ENCODE measurements at regions not wholly inside any gene's neighbourhood (a gene's known extent, or its start where the extent isn't known, plus 50 kb on each side); places are given as distances from the start of the nearest gene placed in this dataset.
"Not testable (repeated sequence)": the region's sequence is repeated elsewhere in the genome, so short reads cannot be mapped to it uniquely, and the experiment has no call there.

DNA sequence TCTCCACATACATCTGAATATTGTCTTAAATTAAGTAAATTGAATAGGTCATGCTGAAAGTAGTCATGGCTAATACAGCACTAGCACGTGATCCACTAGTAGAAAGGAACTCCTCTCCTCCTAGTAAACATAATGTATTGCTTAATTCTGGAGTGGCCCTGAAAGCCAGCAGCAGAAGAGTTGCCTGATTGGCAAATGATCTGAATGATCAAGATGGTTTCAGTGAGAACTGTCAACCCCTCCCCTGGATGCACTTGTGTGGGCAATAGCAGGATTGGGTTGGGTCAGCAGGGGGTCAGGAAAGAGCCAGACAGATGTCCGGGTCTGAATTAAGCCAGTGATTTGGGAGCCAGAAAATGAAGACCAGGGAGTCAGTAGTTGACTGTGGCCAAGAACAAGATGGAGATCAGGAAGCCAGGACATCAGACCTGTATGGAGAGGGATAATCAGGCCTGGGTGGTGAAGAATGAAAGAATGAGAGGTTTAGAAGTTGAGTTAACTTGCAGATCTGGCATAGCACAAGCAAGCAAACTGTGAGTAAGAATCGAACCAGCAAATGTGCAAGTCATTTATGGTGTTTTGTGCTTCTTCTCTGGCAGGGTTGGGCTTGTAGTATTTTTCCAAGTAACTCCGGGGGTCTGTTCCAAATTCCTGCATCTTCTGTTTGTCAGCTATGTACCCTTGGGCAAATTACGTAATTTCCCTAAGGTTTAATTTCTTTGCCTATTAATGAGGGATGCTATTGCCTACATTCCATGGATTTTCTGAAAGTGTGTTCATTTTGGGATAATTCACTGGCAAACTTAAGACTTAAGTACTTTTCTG is 304.9 kb downstream of the CD109 start:
- H3K36me3 ChIP-seq (ENCODE audit: insufficient read depth, low read length), result no peaks in the 10 kb centered on the region
- H3K4me3 ChIP-seq (ENCODE audit: low read depth, low read length, poor library complexity, severe bottlenecking), result no peak overlapping the region
- no TSS peak for BruUV-seq (replicated peaks)
- DNase-seq (ENCODE audit: low spot score), result no peak
- H3K4me1 ChIP-seq (ENCODE audit: insufficient read depth, low read length, poor library complexity, severe bottlenecking), result no peaks in the 10 kb centered on the region
- no peaks in the 10 kb centered on the region for H3K9me3 ChIP-seq (ENCODE audit: low read length)
- no peaks in the 10 kb centered on the region for H3K79me2 ChIP-seq (ENCODE audit: insufficient read depth, low read depth, low read length)
- intact Hi-C loops (cut with micrococcal nuclease; ENCODE audit: unreplicated experiment), result no loop called here
- no peak overlapping the region for H3K4me2 ChIP-seq (ENCODE audit: low read length)
- H3K27ac ChIP-seq (ENCODE audit: low read depth, low read length, poor library complexity, severe bottlenecking), result no peak overlapping the region
- no peaks in the 10 kb centered on the region for H4K20me1 ChIP-seq (ENCODE audit: insufficient read depth, low read length)
- no peak for TF ChIP-seq CTCF (conservative IDR thresholded peaks at IDR 0.05; ENCODE audit: low read length)
- no peak for TF ChIP-seq EZH2phosphoT487 (IDR thresholded peaks at IDR 0.05; ENCODE audit: borderline replicate concordance, low read depth, low read length)
- H3K9me2 ChIP-seq (ENCODE audit: insufficient read depth, low read length), result no peaks in the 10 kb centered on the region
- no peak overlapping the region for H2AFZ ChIP-seq (ENCODE audit: low read length)
- CTCF ChIA-PET (ENCODE audit: unreplicated experiment), result no interaction called here
- POLR2A ChIA-PET, result interaction anchor here (0.7 kb wide), 1 partner anchor 48 kb away, joined by 3 read pairs; no protein-coding TSS in a partner anchor

- H3K4me1 ChIP-seq (ENCODE audit: insufficient read depth, low read length, poor library complexity, severe bottlenecking); H2AFZ ChIP-seq (ENCODE audit: low read length); DNase-seq (ENCODE audit: low spot score); H3K79me2 ChIP-seq (ENCODE audit: insufficient read depth, low read depth, low read length); H3K4me3 ChIP-seq (ENCODE audit: low read depth, low read length, poor library complexity, severe bottlenecking); POLR2A ChIA-PET; H3K9me2 ChIP-seq (ENCODE audit: insufficient read depth, low read length); H4K20me1 ChIP-seq (ENCODE audit: insufficient read depth, low read length); H3K9me3 ChIP-seq (ENCODE audit: low read length); CTCF ChIA-PET (ENCODE audit: unreplicated experiment); intact Hi-C loops (cut with micrococcal nuclease; ENCODE audit: unreplicated experiment); H3K36me3 ChIP-seq (ENCODE audit: insufficient read depth, low read length); H3K27ac ChIP-seq (ENCODE audit: low read depth, low read length, poor library complexity, severe bottlenecking); BruUV-seq (replicated peaks); H3K4me2 ChIP-seq (ENCODE audit: low read length): not testable (repeated sequence)
Measured at GRCh38 chr6:73990609-73991238, 294.7 kb downstream of the CD109 start.

DNA sequence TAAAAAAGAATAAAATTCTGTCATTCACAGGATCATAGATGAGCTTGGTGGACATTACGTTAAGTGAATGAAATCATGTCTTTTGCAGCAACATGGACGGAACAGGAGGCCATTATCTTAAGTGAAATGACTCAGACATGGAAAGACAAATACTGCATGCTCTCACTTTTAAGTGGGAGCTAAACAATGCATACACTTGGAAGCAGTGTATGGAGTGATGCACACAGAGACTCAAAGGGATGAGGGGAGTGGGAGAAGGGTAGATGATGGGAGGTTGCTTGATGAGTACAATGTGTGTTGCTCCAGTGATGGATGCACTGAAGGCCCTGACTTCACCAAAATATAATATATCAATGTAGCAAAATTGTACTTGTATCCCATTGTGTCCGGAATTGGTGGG is 293.4 kb downstream of the CD109 start:
- H3K4me1 ChIP-seq (ENCODE audit: insufficient read depth, low read length, poor library complexity, severe bottlenecking), result no peaks in the 10 kb centered on the region
- DNase-seq (ENCODE audit: low spot score), result no peak
- ChIA-PET POLR2A (no interaction called here), CTCF (ENCODE audit: unreplicated experiment) (no interaction called here)
- BruUV-seq (replicated peaks), result no TSS peak
- H3K9me3 ChIP-seq (ENCODE audit: low read length), result no peaks in the 10 kb centered on the region
- no peaks in the 10 kb centered on the region for H3K9me2 ChIP-seq (ENCODE audit: insufficient read depth, low read length)
- intact Hi-C loops (cut with micrococcal nuclease; ENCODE audit: unreplicated experiment), result no loop called here
- no peaks in the 10 kb centered on the region for H4K20me1 ChIP-seq (ENCODE audit: insufficient read depth, low read length)
- H3K27ac ChIP-seq (ENCODE audit: low read depth, low read length, poor library complexity, severe bottlenecking), result no peak overlapping the region
- H3K4me2 ChIP-seq (ENCODE audit: low read length), result no peak overlapping the region
- TF ChIP-seq EZH2phosphoT487 (IDR thresholded peaks at IDR 0.05; ENCODE audit: borderline replicate concordance, low read depth, low read length) (no peak), CTCF (conservative IDR thresholded peaks at IDR 0.05; ENCODE audit: low read length) (no peak)
- no peaks in the 10 kb centered on the region for H3K79me2 ChIP-seq (ENCODE audit: insufficient read depth, low read depth, low read length)
- no peak overlapping the region for H3K4me3 ChIP-seq (ENCODE audit: low read depth, low read length, poor library complexity, severe bottlenecking)
- H3K36me3 ChIP-seq (ENCODE audit: insufficient read depth, low read length), result no peaks in the 10 kb centered on the region
- H2AFZ ChIP-seq (ENCODE audit: low read length), result no peak overlapping the region
